Gastrocnemius medialis (tissue), 4 donors: ENCODE measurements at regions not wholly inside any gene's neighbourhood (a gene's known extent, or its start where the extent isn't known, plus 50 kb on each side); places are given as distances from the start of the nearest gene placed in this dataset.

Source experiments
- CTCF ChIP-seq, 5 experiments: fragments of 450-650 bp in 3 of 5; fragments of 200-600 bp in 2 of 5; sonication (generic) in 2 of 5; IDR thresholded peaks in 4 of 5; conservative IDR thresholded peaks in 1 of 5; 1 replicate in 4 of 5; 2 replicates in 1 of 5; pipeline ENCODE4 v1.5.1; 2016 to 2019; ENCODE audit warnings: antibody characterized with exemption in 5 of 5, mild to moderate bottlenecking in 3 of 5, moderate library complexity in 3 of 5
- POLR2A ChIP-seq, 2 donors: fragments of 450-650 bp; IDR thresholded peaks; one replicate each; pipeline ENCODE4 v1.6.1; 2017; ENCODE audit warnings: antibody characterized with exemption in 2 of 2, mild to moderate bottlenecking in 2 of 2, moderate library complexity in 2 of 2

GRCh38 chr5:118711727-118712126 is 276.6 kb downstream of the DTWD2 start:
- TF ChIP-seq POLR2A (IDR thresholded peaks at IDR 0.05) (no peak), CTCF (IDR thresholded peaks at IDR 0.05 in 4 of 5, conservative IDR thresholded peaks at IDR 0.05 in 1 of 5) (no peak)
